ENCODE measurements at regions not wholly inside any gene's neighbourhood (a gene's known extent, or its start where the extent isn't known, plus 50 kb on each side); places are given as distances from the start of the nearest gene placed in this dataset.
A peak's percentile ranks its signal among the peaks of the same experiment; 100 is the strongest.

DNA sequence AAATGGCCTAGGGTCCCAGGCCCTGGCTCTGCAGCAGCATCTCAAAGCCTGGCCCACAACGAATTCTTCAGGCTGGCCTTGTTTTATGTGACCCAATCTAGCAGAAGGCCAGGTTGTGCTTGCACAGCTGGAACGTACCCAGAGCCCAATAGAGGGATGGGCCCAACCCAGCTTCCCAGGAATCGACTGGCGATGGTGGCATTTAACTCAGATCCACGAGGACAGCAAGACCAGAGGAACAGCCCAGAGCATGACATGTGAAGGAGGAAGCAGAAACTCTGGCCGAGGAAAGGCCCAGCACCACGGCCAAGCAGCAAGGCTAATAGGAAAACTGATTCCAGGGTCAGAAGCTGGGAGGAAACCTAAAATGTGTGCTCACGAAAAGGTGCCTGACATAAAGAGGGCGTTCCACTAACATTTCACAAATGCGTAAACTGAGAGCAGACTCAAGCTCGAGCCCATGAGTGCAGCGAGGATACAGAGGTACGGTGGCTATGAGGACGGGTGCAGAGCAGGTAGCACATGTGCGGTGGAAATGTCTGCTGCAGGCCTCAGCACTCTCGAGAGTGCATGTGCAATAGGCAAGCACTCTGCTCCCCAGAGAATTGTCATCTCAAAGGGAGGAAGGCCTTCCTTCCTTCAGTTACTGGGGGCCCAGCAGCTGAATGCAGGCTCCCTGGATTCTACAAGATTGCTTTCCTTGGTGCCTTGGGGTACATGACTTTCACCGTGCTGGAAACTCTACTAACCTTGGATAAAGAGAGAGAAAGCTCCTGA is 156.9 kb upstream of the GLI2 start:
- ATAC-seq (no peak), DNase-seq (peak in 1 of 5 donors; percentile 12)
- no peak overlapping the region for H3K27ac ChIP-seq
- no peak overlapping the region for H3K4me3 ChIP-seq
- intact Hi-C loops (cut with DNase I), result no loop called here
- 81 to 90% (median 88%) methylated on average over 17 of the region's 17 CpGs for WGBS, 4 donors
- TF ChIP-seq, protein P1, sequence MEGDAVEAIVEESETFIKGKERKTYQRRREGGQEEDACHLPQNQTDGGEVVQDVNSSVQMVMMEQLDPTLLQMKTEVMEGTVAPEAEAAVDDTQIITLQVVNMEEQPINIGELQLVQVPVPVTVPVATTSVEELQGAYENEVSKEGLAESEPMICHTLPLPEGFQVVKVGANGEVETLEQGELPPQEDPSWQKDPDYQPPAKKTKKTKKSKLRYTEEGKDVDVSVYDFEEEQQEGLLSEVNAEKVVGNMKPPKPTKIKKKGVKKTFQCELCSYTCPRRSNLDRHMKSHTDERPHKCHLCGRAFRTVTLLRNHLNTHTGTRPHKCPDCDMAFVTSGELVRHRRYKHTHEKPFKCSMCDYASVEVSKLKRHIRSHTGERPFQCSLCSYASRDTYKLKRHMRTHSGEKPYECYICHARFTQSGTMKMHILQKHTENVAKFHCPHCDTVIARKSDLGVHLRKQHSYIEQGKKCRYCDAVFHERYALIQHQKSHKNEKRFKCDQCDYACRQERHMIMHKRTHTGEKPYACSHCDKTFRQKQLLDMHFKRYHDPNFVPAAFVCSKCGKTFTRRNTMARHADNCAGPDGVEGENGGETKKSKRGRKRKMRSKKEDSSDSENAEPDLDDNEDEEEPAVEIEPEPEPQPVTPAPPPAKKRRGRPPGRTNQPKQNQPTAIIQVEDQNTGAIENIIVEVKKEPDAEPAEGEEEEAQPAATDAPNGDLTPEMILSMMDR (IDR thresholded peaks at IDR 0.05), result no peak
- no peak for TF ChIP-seq POLR2A (IDR thresholded peaks at IDR 0.05)
- peaks cover 0 to 5% (median 0%) of the 10 kb centered on the region in 9 donors for H3K27me3 ChIP-seq
- H3K4me1 ChIP-seq, result peaks cover 3 to 24% (median 13%) of the 10 kb centered on the region in 12 donors
- H3K9me3 ChIP-seq, result no peaks in the 10 kb centered on the region
- no peaks in the 10 kb centered on the region for H3K36me3 ChIP-seq

DNA sequence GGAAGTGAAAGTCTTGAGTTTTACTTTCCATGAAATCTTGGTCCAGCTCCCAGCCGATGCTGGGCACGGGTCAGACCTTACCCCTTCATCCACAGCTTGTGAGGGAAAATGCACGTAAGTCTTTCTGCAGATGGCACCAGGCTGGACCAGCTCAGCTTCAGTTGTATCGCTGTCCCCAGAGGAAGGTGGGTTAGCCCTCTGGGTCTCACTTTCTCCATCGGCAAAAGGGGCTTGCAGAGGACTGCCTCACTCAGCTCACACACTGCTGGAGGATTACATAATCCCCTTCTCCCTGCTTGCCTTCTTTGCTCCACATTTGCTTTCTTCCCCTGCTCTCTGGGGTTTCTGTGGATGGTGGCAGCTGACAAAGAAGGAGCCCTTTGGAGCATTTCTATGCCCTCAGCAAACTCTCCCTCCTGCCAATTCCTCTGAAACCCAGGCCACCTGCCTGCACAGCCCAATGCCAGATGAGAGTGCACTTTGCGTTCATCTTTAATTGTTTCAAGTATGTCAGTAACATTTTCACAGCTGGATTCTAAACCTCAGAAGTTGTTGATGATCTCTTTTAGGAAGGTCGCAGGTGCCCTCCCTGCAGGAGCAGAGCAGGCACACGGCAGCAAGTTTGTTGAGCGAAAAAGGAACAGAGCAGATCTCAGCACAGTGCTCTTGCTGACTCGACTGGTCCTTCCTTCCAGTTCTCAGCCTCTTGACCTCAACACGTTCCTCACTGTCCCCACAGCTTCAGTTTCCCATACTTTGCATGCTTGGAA is 155.6 kb upstream of the GLI2 start:
- no peaks in the 10 kb centered on the region for H3K36me3 ChIP-seq
- no peak overlapping the region for H3K27ac ChIP-seq
- H3K4me3 ChIP-seq, result no peak overlapping the region
- ATAC-seq (no peak), DNase-seq (peak in 1 of 5 donors; percentile 33)
- peaks cover 3 to 19% (median 12%) of the 10 kb centered on the region in 12 donors for H3K4me1 ChIP-seq
- H3K9me3 ChIP-seq, result peaks cover 0 to 8% (median 0%) of the 10 kb centered on the region in 12 donors
- TF ChIP-seq, protein P1 (IDR thresholded peaks at IDR 0.05), result no peak
- TF ChIP-seq POLR2A (IDR thresholded peaks at IDR 0.05), result no peak
- H3K27me3 ChIP-seq, result peaks cover 0 to 5% (median 0%) of the 10 kb centered on the region in 9 donors
- intact Hi-C loops (cut with DNase I), result loop anchor here in 2 of 10 donors (10.0 kb wide), 2 partner anchors 95 to 235 kb away; partner anchors contain the start of gene INHBB (in 1 of the 2)
- 84 to 88% (median 86%) methylated on average over 11 of the region's 11 CpGs for WGBS, 4 donors

DNA sequence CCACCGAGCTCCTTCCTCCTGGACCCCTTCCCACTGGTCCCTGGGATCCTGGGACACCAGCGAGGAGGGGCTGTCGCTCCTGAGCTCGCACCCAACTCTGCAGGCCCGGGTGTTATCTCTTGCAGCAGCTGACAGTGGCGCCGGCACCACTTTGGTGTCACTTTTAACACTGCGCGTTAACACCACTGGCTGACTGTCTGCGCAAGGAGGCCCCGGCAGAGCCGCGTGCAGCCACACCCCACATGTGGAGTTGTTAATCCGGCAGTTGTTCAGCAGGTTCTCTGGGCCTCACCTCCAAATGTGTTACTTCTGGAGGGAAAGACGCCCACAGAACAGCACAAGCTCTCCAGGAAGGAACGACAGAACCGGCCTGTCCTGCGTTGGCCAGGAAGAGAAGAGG is 155.0 kb upstream of the GLI2 start:
- DNase-seq (peak in 1 of 5 donors; percentile 62), ATAC-seq (no peak)
- Histone ChIP-seq H3K27me3 (peaks cover 0 to 9% (median 0%) of the 10 kb centered on the region in 9 donors), H3K4me3 (no peak overlapping the region), H3K9me3 (peaks cover 0 to 14% (median 0%) of the 10 kb centered on the region in 12 donors), H3K4me1 (peaks cover 3 to 19% (median 12%) of the 10 kb centered on the region in 12 donors), H3K36me3 (no peaks in the 10 kb centered on the region), H3K27ac (no peak overlapping the region)
- intact Hi-C loops (cut with DNase I), result loop anchor here in 2 of 10 donors (10.0 kb wide), 2 partner anchors 94 to 236 kb away; partner anchors contain the start of gene INHBB (in 1 of the 2)
- WGBS, 4 donors, result 54 to 77% (median 64%) methylated on average over 18 of the region's 18 CpGs
- no peak for TF ChIP-seq POLR2A (IDR thresholded peaks at IDR 0.05)
- TF ChIP-seq, protein P1 (IDR thresholded peaks at IDR 0.05), result no peak

DNA sequence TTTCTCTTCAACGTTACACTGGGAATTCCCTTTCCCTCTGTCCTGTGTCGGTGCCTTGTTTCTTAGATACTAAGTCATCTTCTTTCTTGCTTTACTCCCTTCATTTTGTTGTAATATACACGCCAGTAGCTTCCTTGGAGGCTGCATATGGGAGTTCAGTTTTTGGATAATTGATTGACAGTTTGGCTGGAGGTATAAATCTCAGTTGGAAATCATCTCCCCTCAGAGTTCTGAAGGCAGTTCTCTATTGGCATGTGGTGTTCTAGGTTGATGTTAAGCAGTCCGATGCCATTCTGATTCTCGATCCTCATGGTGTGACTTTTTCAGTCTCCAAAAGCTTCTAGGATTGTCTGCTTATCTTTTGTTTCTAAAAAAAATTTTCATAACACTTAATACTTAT is 152.5 kb upstream of the GLI2 start:
- DNase-seq, result no peak

More for the DNA sequence above, 152.5 kb upstream of the GLI2 start:
- ATAC-seq, result no peak
- no peaks in the 10 kb centered on the region for H3K36me3 ChIP-seq
- H3K4me1 ChIP-seq, result peaks cover 0 to 13% (median 0%) of the 10 kb centered on the region in 12 donors
- no peak overlapping the region for H3K27ac ChIP-seq
- TF ChIP-seq POLR2A (IDR thresholded peaks at IDR 0.05), result no peak
- TF ChIP-seq, protein P1 (IDR thresholded peaks at IDR 0.05), result no peak
- 94 to 96% (median 95%) methylated on average over 5 of the region's 5 CpGs for WGBS, 4 donors
- H3K9me3 ChIP-seq, result peaks cover 0 to 14% (median 0%) of the 10 kb centered on the region in 12 donors
- H3K27me3 ChIP-seq, result peaks cover 0 to 28% (median 10%) of the 10 kb centered on the region in 9 donors
- intact Hi-C loops (cut with DNase I), result loop anchor here in 2 of 10 donors (10.0 kb wide), 2 partner anchors 92 to 238 kb away; partner anchors contain the start of gene INHBB (in 1 of the 2)
- H3K4me3 ChIP-seq, result no peak overlapping the region

Measured in heart left ventricle (tissue), 16 donors.